A549 (cell line): ENCODE measurements at regions not wholly inside any gene's neighbourhood (a gene's known extent, or its start where the extent isn't known, plus 50 kb on each side); places are given as distances from the start of the nearest gene placed in this dataset.

ENCODE experiments used
- ATAC-seq, 2 experiments: fragments of 200-7000 bp in 1 of 2; fragments of >200 bp in 1 of 2; cut with Nextera tagmentation in 1 of 2; cut with Tn5 transposase in 1 of 2; 3 replicates each; pipeline versions ENCODE4 v1.8.0 to v1.9.1; 2018 to 2020; ENCODE audit warnings: mild to moderate bottlenecking in 1 of 2, moderate library complexity in 1 of 2
- CTCF ChIA-PET: fragments of 300-600 bp; sonication (Branson Sonifier 250); formaldehyde crosslinking; extraction: SDS; loops from one replicate; lab custom pipeline; 2021; ENCODE audit warnings: antibody characterized with exemption, inconsistent platforms; lab: Yijun Ruan, JAX
- POLR2A ChIA-PET: fragments of 350-600 bp; formaldehyde crosslinking; extraction: SDS; loops from one replicate; lab custom pipeline; 2021; ENCODE audit warnings: antibody characterized with exemption, inconsistent platforms; lab: Yijun Ruan, JAX
- DNase-seq, 2 experiments: peaks; one replicate each; pipeline versions ENCODE4 v3.0.0 to v3.0.0-alpha.2; 2011 to 2016; ENCODE audit warnings: low read depth in 1 of 2, low spot score in 1 of 2
- FAIRE-seq: peaks from 2 replicates; lab custom pipeline; 2011; peaks lifted over from hg19 to GRCh38; lab: Jason Lieb, UNC
- H3K27ac ChIP-seq, 2 experiments: fragments of >200 bp; sonication (Bioruptor Twin); formaldehyde crosslinking; 3 replicates each; pipeline ENCODE4 v1.5.1; 2016 to 2017
- H3K4me1 ChIP-seq: fragments of >200 bp; sonication (Bioruptor Twin); formaldehyde crosslinking; 3 replicates; pipeline ENCODE4 v1.6.1; 2016
- H3K4me2 ChIP-seq: fragments of >200 bp; sonication (Bioruptor Twin); formaldehyde crosslinking; 3 replicates; pipeline ENCODE4 v1.6.1; 2016
- H3K4me3 ChIP-seq: fragments of >200 bp; sonication (Bioruptor Twin); formaldehyde crosslinking; 3 replicates; pipeline ENCODE4 v1.5.1; 2016
- H3K9me3 ChIP-seq: fragments of >200 bp; sonication (Bioruptor Twin); formaldehyde crosslinking; 3 replicates; pipeline ENCODE4 v1.6.1; 2016
- ATOH8 ChIP-seq: fragments of 250-450 bp; sonication (Bioruptor Pico); IDR thresholded peaks from 2 replicates; pipeline ENCODE4 v1.5.0; 2020; ENCODE audit warnings: low read depth, mild to moderate bottlenecking, moderate library complexity
- BHLHE40 ChIP-seq: IDR thresholded peaks from 2 replicates; pipeline ENCODE4 v1.6.1; 2012; ENCODE audit warnings: low read depth, low read length, inconsistent platforms
- CEBPB ChIP-seq, 2 experiments: fragments of >200 bp in 1 of 2; sonication (Bioruptor Twin) in 1 of 2; formaldehyde crosslinking in 1 of 2; IDR thresholded peaks; 2 replicates each; pipeline ENCODE4 v1.6.1; 2012 to 2016
- CHD4 ChIP-seq: fragments of 200-600 bp; sonication (generic); IDR thresholded peaks from 2 replicates; pipeline ENCODE4 v1.6.1; 2016; ENCODE audit warnings: antibody characterized with exemption, mild to moderate bottlenecking, borderline replicate concordance
- E2F6 ChIP-seq: IDR thresholded peaks from 2 replicates; pipeline ENCODE4 v1.6.1; 2012; ENCODE audit warnings: low read depth, borderline replicate concordance
- FOSB ChIP-seq: fragments of 250-450 bp; sonication (Bioruptor Pico); IDR thresholded peaks from 2 replicates; pipeline ENCODE4 v1.5.0; 2020; ENCODE audit warnings: mild to moderate bottlenecking, moderate library complexity
- FOSL2 ChIP-seq, 2 experiments: fragments of 450-650 bp in 1 of 2; fragments of >200 bp in 1 of 2; sonication (Bioruptor Twin) in 1 of 2; formaldehyde crosslinking; IDR thresholded peaks; 2 replicates each; pipeline versions ENCODE4 v1.5.0 to v1.6.1; 2016 to 2020; ENCODE audit warnings: mild to moderate bottlenecking in 1 of 2, moderate library complexity in 1 of 2
- FOXS1 ChIP-seq: fragments of 250-450 bp; sonication (Bioruptor Pico); IDR thresholded peaks from 2 replicates; pipeline ENCODE4 v1.5.0; 2020; ENCODE audit warnings: mild to moderate bottlenecking, moderate library complexity
- GATA3 ChIP-seq: IDR thresholded peaks from 2 replicates; pipeline ENCODE4 v1.6.1; 2012; ENCODE audit warnings: borderline replicate concordance
- HDAC2 ChIP-seq: fragments of 200-600 bp; sonication (generic); IDR thresholded peaks from 2 replicates; pipeline ENCODE4 v1.6.1; 2016
- HES2 ChIP-seq: fragments of >200 bp; sonication (Bioruptor Twin); formaldehyde crosslinking; IDR thresholded peaks from 2 replicates; pipeline ENCODE4 v1.6.1; 2016
- HEYL ChIP-seq: fragments of 250-450 bp; sonication (Bioruptor Pico); IDR thresholded peaks from 2 replicates; pipeline ENCODE4 v1.8.0; 2021; ENCODE audit warnings: mild to moderate bottlenecking, moderate library complexity
- HMGXB4 ChIP-seq: fragments of 250-450 bp; sonication (Bioruptor Pico); IDR thresholded peaks from 2 replicates; pipeline ENCODE4 v1.5.0; 2021; ENCODE audit warnings: mild to moderate bottlenecking, moderate library complexity, borderline replicate concordance
- HOXA7 ChIP-seq: fragments of 250-450 bp; sonication (Bioruptor Pico); IDR thresholded peaks from 2 replicates; pipeline ENCODE4 v1.5.0; 2020; ENCODE audit warnings: mild to moderate bottlenecking, moderate library complexity
- HOXB5 ChIP-seq: fragments of 250-450 bp; sonication (Bioruptor Pico); IDR thresholded peaks from 2 replicates; pipeline ENCODE4 v1.5.0; 2020; ENCODE audit warnings: mild to moderate bottlenecking, moderate library complexity
- KDM1A ChIP-seq: fragments of 200-600 bp; sonication (generic); IDR thresholded peaks from 2 replicates; pipeline ENCODE4 v1.6.1; 2016; ENCODE audit warnings: low read depth, mild to moderate bottlenecking
- MYC ChIP-seq: IDR thresholded peaks from 2 replicates; pipeline ENCODE4 v1.6.1; 2012; ENCODE audit warnings: mild to moderate bottlenecking, inconsistent platforms, low read length, improper control_type of control experiment, borderline replicate concordance
- NPAS2 ChIP-seq: fragments of 250-450 bp; sonication (Bioruptor Pico); IDR thresholded peaks from 2 replicates; pipeline ENCODE4 v1.8.0; 2022; ENCODE audit warnings: mild to moderate bottlenecking, moderate library complexity, borderline replicate concordance
- PHF8 ChIP-seq: fragments of 200-600 bp; sonication (generic); IDR thresholded peaks from 2 replicates; pipeline ENCODE4 v1.6.1; 2016; ENCODE audit warnings: low read depth, mild to moderate bottlenecking, antibody characterized with exemption, moderate library complexity, borderline replicate concordance
- POLR2A ChIP-seq: IDR thresholded peaks from 2 replicates; pipeline ENCODE4 v1.6.1; 2012; ENCODE audit warnings: mild to moderate bottlenecking, low read length
- RAD21 ChIP-seq, 2 experiments: fragments of >200 bp in 1 of 2; sonication (Bioruptor Twin) in 1 of 2; formaldehyde crosslinking in 1 of 2; IDR thresholded peaks in 1 of 2; conservative IDR thresholded peaks in 1 of 2; 2 replicates in 1 of 2; 3 replicates in 1 of 2; pipeline ENCODE4 v1.6.1; 2012 to 2018; ENCODE audit warnings: inconsistent platforms in 1 of 2
- RCOR1 ChIP-seq: fragments of 150-350 bp; IDR thresholded peaks from 2 replicates; pipeline ENCODE4 v1.6.1; 2014; ENCODE audit warnings: antibody characterized with exemption, low read length, low read depth
- REST ChIP-seq: fragments of 200-600 bp; sonication (generic); IDR thresholded peaks from 2 replicates; pipeline ENCODE4 v1.6.1; 2016; ENCODE audit warnings: antibody characterized with exemption, mild to moderate bottlenecking, moderate library complexity
- SMC3 ChIP-seq: fragments of >200 bp; sonication (Bioruptor Twin); formaldehyde crosslinking; IDR thresholded peaks from 3 replicates; pipeline ENCODE4 v1.6.1; 2018; ENCODE audit warnings: inconsistent platforms
- TFCP2L1 ChIP-seq: fragments of 250-450 bp; sonication (Bioruptor Pico); IDR thresholded peaks from 2 replicates; pipeline ENCODE4 v1.5.0; 2021; ENCODE audit warnings: mild to moderate bottlenecking
- TP53 ChIP-seq: fragments of 250-450 bp; sonication (Bioruptor Pico); IDR thresholded peaks from 2 replicates; pipeline ENCODE4 v1.5.0; 2021; ENCODE audit warnings: mild to moderate bottlenecking, moderate library complexity
- ZFP36 ChIP-seq: fragments of 450-650 bp; IDR thresholded peaks from 2 replicates; pipeline ENCODE4 v1.6.1; 2014; ENCODE audit warnings: borderline replicate concordance; ENCODE audit not compliant: partially characterized antibody
- ZSCAN20 ChIP-seq: fragments of 250-450 bp; sonication (Bioruptor Pico); IDR thresholded peaks from 2 replicates; pipeline ENCODE4 v1.8.0; 2022; ENCODE audit warnings: mild to moderate bottlenecking, moderate library complexity
- WGBS: methylation state at CpG from one replicate; pipeline ENCODE4 v1.1.6; 2017; ENCODE audit errors: missing lambda C conversion rate; 5-methylcytosine and 5-hydroxymethylcytosine counted together

GRCh38 chr3:177551431-177551836, 354.2 kb upstream of the TBL1XR1 start:
- Histone ChIP-seq H3K4me3 (no peak overlapping the region), H3K4me1 (0 out of 3 replicates have a peak, but pooled peaks cover 5% of the 10 kb centered on the region), H3K9me3 (no peaks in the 10 kb centered on the region), H3K4me2 (no peak overlapping the region), H3K27ac (no peak overlapping the region)
- TF ChIP-seq ZSCAN20 (CRISPR knock-in tag): no peak
- TF ChIP-seq FOXS1 (CRISPR knock-in tag): no peak
- no peak for TF ChIP-seq SMC3
- TF ChIP-seq HMGXB4 (CRISPR knock-in tag): no peak
- TF ChIP-seq HOXA7: no peak
- TF ChIP-seq MYC: no peak
- no peak for TF ChIP-seq CEBPB (IDR thresholded peaks at IDR 0.05)
- TF ChIP-seq NPAS2 (CRISPR knock-in tag): no peak
- TF ChIP-seq CHD4: no peak
- no peak for TF ChIP-seq HDAC2
- no peak for TF ChIP-seq HEYL (CRISPR knock-in tag)
- TF ChIP-seq PHF8: no peak
- ChIA-PET POLR2A (no interaction called here), CTCF (no interaction called here)
- ATAC-seq (no peak), FAIRE-seq (no peak), DNase-seq (no peak)
- 69% methylated on average over 4 of the region's 4 CpGs for WGBS

GRCh38 chr3:177552051-177552450, 354.8 kb upstream of the TBL1XR1 start:
- CTCF ChIA-PET: no interaction called here
- ATAC-seq (no peak), FAIRE-seq (no peak), DNase-seq (no peak)
- H3K9me3 ChIP-seq: no peaks in the 10 kb centered on the region
- H3K4me3 ChIP-seq: no peak overlapping the region
- H3K27ac ChIP-seq: no peak overlapping the region
- H3K4me1 ChIP-seq: 0 out of 3 replicates have a peak, but pooled peaks cover 5% of the 10 kb centered on the region
- TF ChIP-seq CHD4: no peak
- no peak for TF ChIP-seq RCOR1
- TF ChIP-seq FOSB (CRISPR knock-in tag): no peak
- TF ChIP-seq TFCP2L1 (CRISPR knock-in tag): no peak
- TF ChIP-seq SMC3: no peak
- TF ChIP-seq KDM1A: no peak
- no peak for TF ChIP-seq ZSCAN20 (CRISPR knock-in tag)
- TF ChIP-seq HOXA7: no peak
- TF ChIP-seq ZFP36: no peak
- TF ChIP-seq REST: no peak
- TF ChIP-seq HEYL (CRISPR knock-in tag): no peak
- H3K4me2 ChIP-seq: no peak overlapping the region
- POLR2A ChIA-PET: no interaction called here
- 95% methylated on average over 1 of the region's 1 CpG for WGBS

- ChIA-PET CTCF (interaction anchor here (1.5 kb wide), 1 partner anchor 61 kb away, joined by 3 read pairs; no protein-coding TSS in a partner anchor), POLR2A (no interaction called here)
- WGBS: 78% methylated on average over 2 of the region's 2 CpGs
- no peak overlapping the region for H3K4me3 ChIP-seq
- ATAC-seq: no peak
- H3K9me3 ChIP-seq: no peaks in the 10 kb centered on the region
- no peak for DNase-seq
- no peak overlapping the region for H3K4me2 ChIP-seq
- H3K27ac ChIP-seq: no peak overlapping the region
- no peak for FAIRE-seq
- TF ChIP-seq HOXA7 (no peak), GATA3 (no peak), FOSL2 (IDR thresholded peaks at IDR 0.05) (no peak), FOSL2 (CRISPR knock-in tag; IDR thresholded peaks at IDR 0.05) (no peak), E2F6 (no peak), RAD21 (conservative IDR thresholded peaks at IDR 0.05 in 1 of 2, IDR thresholded peaks at IDR 0.05 in 1 of 2) (no peak), BHLHE40 (no peak), MYC (no peak), CEBPB (IDR thresholded peaks at IDR 0.05) (no peak), ATOH8 (CRISPR knock-in tag) (no peak), HOXB5 (CRISPR knock-in tag) (no peak), RCOR1 (no peak), TP53 (CRISPR knock-in tag) (no peak), HES2 (no peak), POLR2A (no peak)
- H3K4me1 ChIP-seq: 0 out of 3 replicates have a peak, but pooled peaks cover 5% of the 10 kb centered on the region
These were observed 355.7 kb upstream of the TBL1XR1 start for GRCh38 chr3:177553012-177553411.
